Ishikawa (cell line): ENCODE measurements at regions not wholly inside any gene's neighbourhood (a gene's known extent, or its start where the extent isn't known, plus 50 kb on each side); places are given as distances from the start of the nearest gene placed in this dataset.

Experiments used
- CEBPB ChIP-seq: IDR thresholded peaks from 2 replicates; pipeline ENCODE4 v1.6.1; 2012
- CREB1 ChIP-seq: IDR thresholded peaks from 2 replicates; pipeline ENCODE4 v1.6.1; 2012; ENCODE audit warnings: low read depth
- EGR1 ChIP-seq: IDR thresholded peaks from 2 replicates; pipeline ENCODE4 v1.6.1; 2012
- EP300 ChIP-seq: IDR thresholded peaks from 2 replicates; pipeline ENCODE4 v1.6.1; 2012; ENCODE audit warnings: borderline replicate concordance
- FOXM1 ChIP-seq: IDR thresholded peaks from 2 replicates; pipeline ENCODE4 v1.6.1; 2012; ENCODE audit warnings: low read depth, borderline replicate concordance
- NFIC ChIP-seq: IDR thresholded peaks from 2 replicates; pipeline ENCODE4 v1.6.1; 2012
- RAD21 ChIP-seq: IDR thresholded peaks from 2 replicates; pipeline ENCODE4 v1.6.1; 2012; ENCODE audit warnings: low read depth
- REST ChIP-seq: IDR thresholded peaks from 2 replicates; pipeline ENCODE4 v1.6.1; 2012; ENCODE audit warnings: low read depth, mild to moderate bottlenecking
- TAF1 ChIP-seq: IDR thresholded peaks from 2 replicates; pipeline ENCODE4 v1.6.1; 2012; ENCODE audit warnings: low read depth, mild to moderate bottlenecking
- TCF12 ChIP-seq: IDR thresholded peaks from 2 replicates; pipeline ENCODE4 v1.6.1; 2012; ENCODE audit warnings: low read depth
- TEAD4 ChIP-seq: IDR thresholded peaks from 2 replicates; pipeline ENCODE4 v1.6.1; 2012
- USF1 ChIP-seq: IDR thresholded peaks from 2 replicates; pipeline ENCODE4 v1.6.1; 2012
- YY1 ChIP-seq: IDR thresholded peaks from 2 replicates; pipeline ENCODE4 v1.6.1; 2012; ENCODE audit warnings: low read depth
- ZBTB7A ChIP-seq: IDR thresholded peaks from 2 replicates; pipeline ENCODE4 v1.6.1; 2012; ENCODE audit warnings: low read depth
- TF ChIP-seq, protein P1 (sequence below): IDR thresholded peaks from 2 replicates; pipeline ENCODE4 v1.6.1; 2012

- TF ChIP-seq ZBTB7A = no peak
- no peak for TF ChIP-seq FOXM1
- TF ChIP-seq CREB1 = no peak
- no peak for TF ChIP-seq CEBPB
- no peak for TF ChIP-seq RAD21
- no peak for TF ChIP-seq EGR1
- TF ChIP-seq USF1 = no peak
- TF ChIP-seq YY1 = no peak
- TF ChIP-seq TCF12 = no peak
- TF ChIP-seq, protein P1, sequence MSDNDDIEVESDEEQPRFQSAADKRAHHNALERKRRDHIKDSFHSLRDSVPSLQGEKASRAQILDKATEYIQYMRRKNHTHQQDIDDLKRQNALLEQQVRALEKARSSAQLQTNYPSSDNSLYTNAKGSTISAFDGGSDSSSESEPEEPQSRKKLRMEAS = no peak
- TF ChIP-seq REST = no peak
- no peak for TF ChIP-seq EP300
- no peak for TF ChIP-seq NFIC
These were observed 65.1 kb downstream of the KCNRG start for GRCh38 chr13:50080203-50080910.

DNA sequence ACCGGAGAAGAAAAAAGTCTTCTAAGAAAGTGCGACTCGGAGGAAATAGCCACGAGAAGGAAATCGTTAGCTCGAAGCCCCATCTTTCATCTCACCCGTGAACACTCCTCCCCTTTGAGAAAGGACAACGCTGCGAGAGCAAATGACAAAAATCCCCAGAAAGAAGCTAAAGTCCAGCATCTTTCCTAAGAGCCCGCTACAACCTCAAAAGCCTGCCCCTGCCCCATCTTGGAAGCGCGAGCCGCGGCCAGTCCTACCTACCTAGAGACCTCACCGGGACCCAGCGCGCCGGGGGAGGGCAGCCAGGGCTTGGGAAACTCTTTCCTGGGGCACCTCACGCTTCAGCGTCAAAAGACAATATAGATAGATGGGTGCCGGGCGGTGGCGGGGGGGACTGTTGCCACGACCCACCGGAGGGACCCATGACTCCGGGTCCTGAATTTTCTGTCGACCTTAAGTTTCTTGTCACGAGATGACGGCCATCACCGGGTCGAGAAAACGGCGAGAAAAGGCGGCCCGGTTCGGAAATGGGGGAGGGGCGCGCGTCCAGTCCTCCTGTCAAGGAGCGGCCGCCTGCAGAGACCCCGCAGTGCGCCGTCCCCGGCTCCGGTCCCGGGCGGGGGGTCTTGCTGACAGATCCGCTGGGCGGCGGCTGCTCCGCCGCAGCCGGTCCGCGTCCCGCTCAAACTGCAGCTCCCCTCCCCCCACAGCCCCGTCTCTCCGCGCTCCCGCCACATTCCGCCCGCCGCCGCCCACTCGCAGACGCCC is 65.9 kb downstream of the KCNRG start:
- TF ChIP-seq TAF1 = 0 out of 2 replicates have a peak, but pooled peaks have one; percentile 7
- no peak for TF ChIP-seq REST

DNA sequence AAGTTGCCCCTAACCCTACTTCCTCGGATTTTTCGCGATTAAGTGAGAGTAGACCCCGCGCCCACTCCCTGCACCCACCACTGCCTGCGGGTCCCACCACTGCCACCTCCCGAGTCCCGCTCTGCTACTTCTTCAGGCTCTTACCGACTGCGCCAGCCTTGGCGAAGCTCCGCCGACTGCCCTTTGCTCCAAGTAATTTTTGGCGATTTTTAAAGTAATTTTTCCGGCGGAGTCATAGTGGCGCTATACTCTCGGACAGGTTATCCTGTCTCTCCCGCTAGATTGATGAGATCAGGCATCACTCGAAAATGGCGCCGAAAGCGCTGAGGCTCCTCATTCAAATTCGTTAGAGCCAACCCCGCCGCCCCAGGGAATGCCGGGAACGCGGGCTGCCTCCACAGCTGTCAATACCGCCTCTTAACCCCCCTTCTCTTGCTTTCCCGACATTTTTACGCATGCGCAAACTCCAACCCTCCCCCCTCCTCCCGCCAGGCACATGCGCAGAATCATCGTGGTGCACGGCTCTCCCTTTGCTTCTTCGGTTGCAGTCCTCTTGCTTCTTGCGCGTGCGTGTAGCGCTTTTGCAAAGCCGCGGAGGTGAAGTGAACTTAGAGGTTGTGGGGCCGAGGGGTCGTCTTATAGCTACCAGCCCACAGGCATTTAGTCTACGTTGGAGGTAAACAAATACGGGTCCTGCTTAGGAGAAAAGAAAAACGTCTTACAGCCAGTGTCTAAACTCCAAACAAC is 66.6 kb downstream of the KCNRG start:
- TF ChIP-seq REST (no peak), ZBTB7A (no peak), EGR1 (no peak), FOXM1 (no peak; the same call in 1 of the 2 replicates), TCF12 (no peak), NFIC (no peak), USF1 (no peak), RAD21 (no peak), YY1 (peak; percentile 90), TAF1 (no peak; the same call in 1 of the 2 replicates), CEBPB (no peak), EP300 (no peak), CREB1 (no peak), TEAD4 (peak; percentile 42; the same call in 1 of the 2 replicates)
- TF ChIP-seq, protein P1 = peak; percentile 68; the same call in 1 of the 2 replicates
